IPS-NIHi7 (cell line): ENCODE measurements at regions not wholly inside any gene's neighbourhood (a gene's known extent, or its start where the extent isn't known, plus 50 kb on each side); places are given as distances from the start of the nearest gene placed in this dataset.

Experiments
- DNase-seq: peaks from one replicate; pipeline ENCODE4 v3.0.0; 2012; ENCODE audit warnings: mixed read lengths; ENCODE audit errors: extremely low spot score

DNA sequence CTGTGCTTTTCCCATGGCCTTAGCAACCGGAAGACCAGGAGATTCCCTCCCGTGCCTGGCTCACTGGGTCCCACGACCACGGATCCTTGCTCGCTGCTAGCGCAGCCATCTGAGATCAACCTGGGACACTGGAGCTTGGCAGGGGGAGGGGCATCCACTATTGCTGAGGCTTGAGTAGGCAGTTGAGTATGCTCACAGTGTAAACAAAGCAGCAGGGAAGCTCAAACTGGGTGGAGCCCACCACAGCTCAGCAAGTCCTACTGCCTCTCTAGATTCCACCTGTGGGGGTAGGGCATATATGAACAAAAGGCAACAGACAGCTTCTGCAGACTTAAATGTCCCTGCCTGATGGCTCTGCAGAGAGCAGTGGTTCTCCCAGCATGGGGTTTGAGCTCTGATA lies 697.0 kb downstream of the SORCS1 start:
- peak; percentile 16 for DNase-seq

DNA sequence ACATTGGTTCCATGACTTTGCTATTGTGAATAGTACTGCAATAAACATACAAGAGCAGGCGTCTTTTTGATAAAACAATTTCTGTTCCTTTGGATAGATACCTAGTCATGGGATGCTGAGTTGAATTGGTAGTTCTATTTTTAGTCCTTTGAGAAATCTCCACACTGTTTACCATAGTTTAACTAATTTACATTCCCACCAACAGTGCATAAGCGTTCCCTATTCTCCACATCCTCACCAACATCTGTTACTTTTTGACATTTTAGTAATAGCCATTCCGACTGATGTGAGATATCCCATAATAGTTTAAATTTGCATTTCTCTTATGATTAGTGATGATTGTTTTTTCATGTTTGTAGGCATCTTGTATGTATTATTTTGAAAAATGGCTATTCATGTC lies 707.0 kb downstream of the SORCS1 start:
- no peak for DNase-seq

DNA sequence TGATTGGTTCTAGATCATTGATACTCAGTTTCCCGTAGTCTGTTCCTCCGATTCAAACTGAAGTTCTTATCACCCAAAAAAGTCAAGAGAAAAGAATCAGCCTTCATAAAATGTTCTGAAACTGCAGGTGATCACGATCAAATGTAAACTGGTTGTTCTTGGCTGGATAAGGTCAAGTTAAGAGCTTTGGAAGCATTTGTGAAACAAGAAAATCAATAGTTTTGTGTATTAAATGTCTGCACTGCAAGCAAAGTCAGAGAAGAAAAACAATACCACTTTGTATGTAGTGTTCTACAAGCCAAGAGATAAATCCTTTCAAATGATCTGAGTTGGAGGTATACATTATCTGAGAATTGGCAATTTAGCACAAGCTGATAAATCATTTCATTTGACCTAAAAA lies 710.3 kb downstream of the SORCS1 start:
- no peak for DNase-seq

DNA sequence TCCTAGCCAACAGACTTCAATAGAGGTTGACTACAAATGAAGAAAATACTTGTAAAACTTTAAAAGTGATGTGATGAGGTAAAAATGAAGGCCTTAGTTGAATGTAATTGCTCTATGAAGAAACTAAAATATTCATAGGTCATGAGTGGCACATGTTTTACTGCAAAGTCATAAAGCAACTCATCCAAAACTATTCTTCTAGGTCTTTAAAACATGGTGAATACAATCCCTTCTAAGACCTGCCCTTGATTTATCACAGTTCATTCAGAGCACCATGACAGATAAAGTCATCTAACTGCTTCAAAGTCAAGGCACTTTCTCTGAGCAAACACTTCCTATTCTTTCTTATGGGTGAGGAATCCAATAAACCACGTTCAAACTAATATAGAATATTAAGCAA lies 713.5 kb downstream of the SORCS1 start:
- DNase-seq: no peak

DNA sequence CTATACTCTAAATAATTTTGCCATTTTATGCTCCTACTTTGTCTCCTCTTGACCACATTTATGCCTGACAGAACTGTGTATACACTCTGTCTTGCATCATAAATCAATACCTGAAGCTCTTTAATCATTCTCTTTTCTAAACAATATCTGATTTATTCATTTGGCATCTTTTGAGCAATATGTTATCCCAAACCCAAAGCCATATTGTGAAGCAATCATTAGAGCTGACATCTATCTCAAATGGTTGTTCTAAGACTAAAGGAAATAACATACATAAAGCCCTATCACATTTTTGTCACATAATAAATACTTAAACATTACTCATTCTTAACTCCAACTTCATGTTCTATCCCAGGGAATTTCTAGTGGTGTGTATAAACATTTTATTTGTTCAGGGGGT lies 717.6 kb downstream of the SORCS1 start:
- no peak for DNase-seq

DNA sequence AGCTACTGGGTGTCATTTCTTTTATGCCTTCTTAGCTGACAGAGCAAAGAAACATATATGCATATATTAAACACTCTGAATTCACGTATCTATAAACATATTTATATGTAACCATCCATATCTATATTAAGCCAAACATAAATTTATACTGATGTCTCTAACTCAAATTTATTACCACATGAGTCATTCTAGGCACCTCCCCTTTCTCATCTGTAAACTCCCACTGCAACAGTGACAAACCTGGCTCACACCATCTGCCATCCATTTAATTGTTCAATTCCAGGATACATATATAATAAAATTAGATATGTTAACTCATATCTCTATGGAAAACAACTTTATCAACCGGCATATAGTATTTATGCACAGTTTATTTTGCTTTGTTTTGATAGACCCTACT lies 722.3 kb downstream of the SORCS1 start:
- DNase-seq: no peak

DNA sequence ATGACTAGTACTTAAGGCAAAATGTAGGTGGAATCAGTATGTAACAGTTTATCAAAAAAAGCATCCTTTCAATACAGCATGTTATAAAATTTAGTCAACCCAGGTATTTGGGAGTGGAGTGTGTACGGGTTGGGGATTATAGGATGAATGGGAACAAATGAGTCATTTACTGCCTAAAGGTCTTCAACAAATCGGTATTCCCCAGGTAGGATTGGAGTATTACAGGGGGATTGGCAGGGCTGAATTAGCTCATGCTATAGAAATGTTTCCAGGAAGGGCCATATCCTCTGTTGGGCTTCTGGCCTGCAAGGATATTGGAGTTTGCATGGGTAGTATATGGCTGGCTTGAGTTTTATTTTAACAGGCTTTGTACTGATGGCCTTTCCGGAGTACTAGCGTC lies 723.7 kb downstream of the SORCS1 start:
- DNase-seq: no peak

- no peak for DNase-seq
Measured at GRCh38 chr10:106440355-106440754, 724.2 kb downstream of the SORCS1 start.

- DNase-seq: no peak
Measured at GRCh38 chr10:106439366-106439765, 725.1 kb downstream of the SORCS1 start.

GRCh38 chr10:106438386-106438785 lies 726.1 kb downstream of the SORCS1 start:
- DNase-seq: no peak

DNA sequence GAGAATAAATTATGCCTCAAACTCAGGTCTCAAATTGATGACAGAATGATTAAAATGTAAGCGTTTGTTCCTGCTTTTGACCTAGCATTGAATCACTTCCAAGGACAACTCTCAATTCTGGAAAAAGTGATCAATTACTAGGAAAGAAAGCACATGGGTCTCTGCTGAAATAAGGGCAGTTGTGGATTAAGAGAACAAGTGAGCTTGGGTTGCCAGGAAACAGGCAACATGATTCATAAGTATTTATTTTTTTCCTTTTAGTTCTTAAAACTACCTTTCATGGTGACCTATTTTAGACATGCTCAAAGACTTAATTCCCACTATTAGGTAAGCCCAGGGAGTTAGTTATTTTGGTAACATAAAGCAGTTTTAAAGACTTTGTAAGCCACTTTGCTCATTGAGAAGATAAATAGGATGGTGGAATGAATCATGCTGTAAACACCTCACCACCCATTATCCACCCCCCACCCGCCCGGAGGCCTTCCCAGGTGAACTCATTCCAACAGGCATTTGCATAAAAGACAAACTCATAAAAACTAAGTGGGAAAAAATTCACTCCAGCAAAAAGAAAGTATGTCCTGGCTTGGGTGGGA lies 728.3 kb downstream of the SORCS1 start:
- no peak for DNase-seq

DNA sequence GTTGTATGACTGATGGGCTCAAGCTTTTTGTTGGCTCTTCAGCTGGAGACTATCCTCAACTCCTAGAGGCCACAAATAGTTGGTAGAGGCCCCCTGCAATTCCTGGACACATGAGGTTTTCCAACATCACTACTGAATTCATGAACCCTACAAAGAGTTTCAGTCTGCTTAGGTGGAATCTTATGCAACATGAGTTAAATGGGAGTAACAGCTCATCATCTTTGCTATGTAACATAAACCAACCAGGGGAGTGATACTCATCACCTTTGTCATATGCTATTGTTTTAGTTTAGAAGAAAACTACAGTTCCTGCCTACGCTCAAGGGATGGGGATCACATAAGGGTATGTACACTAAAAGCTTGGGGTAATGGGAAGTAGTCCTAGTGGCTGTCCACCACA lies 729.4 kb downstream of the SORCS1 start:
- DNase-seq: no peak

DNA sequence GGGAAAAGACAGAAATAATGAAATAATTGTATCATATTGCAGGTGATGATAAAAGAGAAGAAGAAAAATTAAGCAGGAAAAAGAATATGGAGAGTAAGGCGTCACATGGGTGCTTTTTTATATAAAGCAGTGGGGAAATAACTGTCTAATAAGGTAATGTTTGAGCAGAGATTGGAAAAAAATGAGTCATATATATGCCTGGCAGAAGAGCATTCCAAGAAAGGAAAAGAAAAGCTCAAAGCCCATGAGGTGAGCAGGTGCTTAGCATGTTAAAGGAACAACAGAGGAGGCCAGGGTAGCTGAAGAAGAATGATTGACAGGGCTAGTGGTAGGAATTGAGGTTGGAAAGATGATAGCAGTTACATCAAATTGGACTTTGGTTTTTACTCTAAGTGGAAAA lies 739.5 kb downstream of the SORCS1 start:
- no peak for DNase-seq

- no peak for DNase-seq
Measured at GRCh38 chr10:106424054-106424453, 740.5 kb downstream of the SORCS1 start.

DNA sequence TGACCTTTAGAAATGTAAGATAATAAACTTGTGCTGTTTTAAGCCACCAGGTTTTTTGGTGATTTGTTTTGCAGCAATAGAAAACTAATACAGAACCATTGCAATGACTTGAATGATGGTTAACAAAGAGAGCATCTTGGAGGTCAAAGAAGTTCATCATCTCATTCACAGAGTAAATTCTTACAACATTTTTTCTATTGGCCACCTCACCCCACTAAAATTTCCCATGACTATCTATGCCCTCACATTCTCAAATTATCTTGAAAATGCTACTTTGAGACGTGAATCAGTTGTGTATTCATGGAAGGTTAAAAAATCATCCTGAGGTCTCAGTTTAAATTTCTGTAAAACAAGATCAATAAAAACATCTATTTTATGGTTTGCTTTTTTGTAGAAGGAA lies 754.2 kb downstream of the SORCS1 start:
- no peak for DNase-seq

DNA sequence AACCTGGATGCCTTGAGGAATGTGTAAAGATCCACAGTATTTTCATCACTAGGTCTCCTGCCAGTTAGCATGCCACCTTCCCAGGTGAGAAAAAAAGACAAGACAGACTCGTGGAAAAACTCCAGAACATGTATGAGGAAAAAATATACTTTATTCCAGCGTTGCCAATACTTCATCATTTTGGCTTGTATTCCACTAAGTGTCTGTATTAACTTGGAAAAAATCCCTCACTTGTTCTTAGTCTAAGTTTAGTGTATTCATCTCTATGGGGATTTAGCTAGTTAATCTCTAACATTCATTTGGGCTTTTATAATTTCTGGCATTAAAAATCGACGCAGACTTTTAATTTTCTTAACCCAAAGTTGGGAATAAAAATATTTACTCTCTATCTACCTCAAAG lies 759.4 kb downstream of the SORCS1 start:
- DNase-seq: no peak

DNA sequence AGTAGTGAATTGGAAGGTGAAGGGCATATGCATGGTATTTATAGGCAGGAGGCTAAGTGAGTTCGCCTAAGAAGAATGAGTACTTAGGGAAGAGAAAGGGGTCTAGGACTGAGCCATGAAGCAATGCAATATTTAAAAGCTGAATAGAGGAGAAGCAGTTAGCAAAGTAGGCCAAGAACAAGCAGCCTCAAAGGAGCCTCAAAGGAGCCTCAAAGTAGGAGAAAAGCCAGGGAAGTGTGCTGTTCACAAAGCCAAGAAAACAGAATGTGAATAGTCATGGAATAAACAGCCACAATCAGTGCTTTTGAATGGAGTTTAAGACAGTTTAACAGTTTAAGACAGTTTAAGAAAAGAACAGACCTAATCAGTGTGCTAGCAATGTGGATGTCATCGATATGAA lies 762.0 kb downstream of the SORCS1 start:
- DNase-seq: no peak

DNA sequence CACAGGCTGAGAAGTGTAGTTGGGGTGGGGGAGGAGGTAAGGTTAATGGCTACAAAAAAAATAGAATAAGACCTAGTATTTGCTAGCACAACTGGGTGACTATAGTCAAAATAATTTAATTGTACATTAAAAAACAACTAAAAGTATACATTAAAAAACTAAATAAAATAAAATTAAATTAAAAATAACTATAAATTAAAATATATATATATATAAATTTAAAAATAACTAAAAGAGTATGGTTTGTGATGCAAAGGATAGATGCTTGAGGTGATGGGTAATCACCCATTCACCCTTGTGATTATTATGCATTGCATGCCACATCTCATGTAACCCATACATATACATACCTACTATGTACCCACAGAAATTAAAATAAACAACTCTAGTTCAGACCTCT lies 762.5 kb downstream of the SORCS1 start:
- DNase-seq: no peak

GRCh38 chr10:106401161-106401560 lies 763.3 kb downstream of the SORCS1 start:
- DNase-seq: no peak

DNA sequence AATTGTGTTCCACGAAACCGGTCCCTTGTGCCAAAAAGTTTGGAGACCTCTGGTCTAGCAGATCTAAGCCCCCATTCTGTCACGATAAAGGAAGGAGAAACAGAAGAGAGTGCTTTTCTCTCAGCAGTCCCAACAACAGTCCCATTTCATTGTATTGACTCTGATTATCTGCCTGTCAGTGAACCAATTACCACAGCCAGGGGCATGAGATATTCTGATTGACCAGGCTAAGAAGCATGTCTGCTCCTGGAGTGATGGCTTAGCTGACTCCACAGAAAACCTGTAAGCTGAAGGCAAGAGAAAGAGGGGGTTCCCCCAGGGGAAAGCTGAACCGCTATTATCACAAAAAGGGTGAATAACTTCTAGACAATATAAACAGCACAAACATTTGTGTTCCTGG lies 765.4 kb downstream of the SORCS1 start:
- peak; percentile 18 for DNase-seq

- no peak for DNase-seq
Measured at GRCh38 chr10:106396192-106396591, 768.3 kb downstream of the SORCS1 start.

- no peak for DNase-seq
Measured at GRCh38 chr10:106395041-106395749, 769.3 kb downstream of the SORCS1 start.

DNA sequence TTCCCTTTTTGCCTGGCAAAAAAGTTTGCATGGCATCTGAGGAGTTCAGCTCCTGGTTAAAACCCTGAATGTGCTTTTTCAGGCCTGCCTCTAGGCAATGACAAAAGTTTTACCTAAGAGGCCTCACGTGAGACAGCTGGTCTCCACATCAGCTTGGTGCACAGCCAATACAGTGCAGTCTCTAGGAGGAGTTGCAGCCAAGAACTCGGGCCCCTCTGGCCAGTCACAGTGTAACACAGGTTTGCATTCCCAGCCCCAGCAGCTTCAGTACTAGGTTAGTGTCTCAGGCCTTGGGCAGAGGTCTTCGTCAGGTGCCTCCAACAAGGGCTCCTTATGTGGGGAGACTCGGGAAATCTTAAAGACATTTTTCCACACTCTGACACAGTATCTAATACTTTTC lies 771.7 kb downstream of the SORCS1 start:
- peak; percentile 17 for DNase-seq

DNA sequence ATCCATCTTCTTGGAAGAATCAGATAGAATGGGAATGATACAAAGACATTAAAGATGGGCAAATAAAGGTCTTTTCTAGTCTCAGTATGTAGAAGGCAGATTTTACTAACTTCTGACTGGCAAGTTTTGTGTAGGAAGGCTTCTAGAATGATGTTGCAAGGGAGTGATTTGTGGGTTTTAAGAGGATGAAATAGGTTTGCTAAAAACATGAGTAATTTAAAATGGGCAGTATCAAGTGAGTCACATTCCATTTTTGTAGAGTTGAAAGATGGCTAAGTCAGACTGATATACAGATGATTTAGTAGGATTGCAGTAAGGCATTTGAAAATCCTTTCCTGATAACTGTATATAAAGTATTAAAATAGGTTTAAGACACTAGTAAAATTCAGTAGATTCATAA lies 777.4 kb downstream of the SORCS1 start:
- DNase-seq: no peak
